GM12872 (cell line): ENCODE measurements at regions not wholly inside any gene's neighbourhood (a gene's known extent, or its start where the extent isn't known, plus 50 kb on each side); places are given as distances from the start of the nearest gene placed in this dataset.

Source experiments
- CTCF ChIP-seq: IDR thresholded peaks from 3 replicates; pipeline ENCODE4 v1.5.1; 2011; ENCODE audit warnings: low read depth, mild to moderate bottlenecking, low read length, moderate library complexity; ENCODE audit not compliant: insufficient read depth

- no peak for TF ChIP-seq CTCF
Measured at GRCh38 chr9:75197561-75197960, 109.2 kb downstream of the OSTF1 start.

DNA sequence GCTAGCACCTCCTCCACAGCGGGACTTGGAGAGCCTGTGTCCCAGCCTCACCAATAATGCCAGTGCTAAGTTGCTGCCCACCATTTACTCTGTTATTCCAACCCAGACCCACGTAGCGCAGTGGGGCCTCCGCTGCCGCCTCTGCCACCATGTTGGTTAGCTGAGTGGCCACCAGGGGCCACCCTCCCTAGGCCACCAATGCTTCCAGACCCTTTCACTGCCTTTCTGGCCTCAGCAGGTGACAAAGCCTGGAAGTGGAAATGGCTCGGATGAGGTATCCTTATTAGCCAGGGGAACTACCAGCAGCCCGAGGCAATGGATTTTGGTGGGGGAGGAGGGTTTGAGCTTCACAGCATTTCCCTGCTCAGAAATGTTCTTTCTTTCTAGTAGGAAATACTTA, 110.1 kb downstream of the OSTF1 start:
- peak; percentile 24; the same call in 2 of the 3 replicates for TF ChIP-seq CTCF

DNA sequence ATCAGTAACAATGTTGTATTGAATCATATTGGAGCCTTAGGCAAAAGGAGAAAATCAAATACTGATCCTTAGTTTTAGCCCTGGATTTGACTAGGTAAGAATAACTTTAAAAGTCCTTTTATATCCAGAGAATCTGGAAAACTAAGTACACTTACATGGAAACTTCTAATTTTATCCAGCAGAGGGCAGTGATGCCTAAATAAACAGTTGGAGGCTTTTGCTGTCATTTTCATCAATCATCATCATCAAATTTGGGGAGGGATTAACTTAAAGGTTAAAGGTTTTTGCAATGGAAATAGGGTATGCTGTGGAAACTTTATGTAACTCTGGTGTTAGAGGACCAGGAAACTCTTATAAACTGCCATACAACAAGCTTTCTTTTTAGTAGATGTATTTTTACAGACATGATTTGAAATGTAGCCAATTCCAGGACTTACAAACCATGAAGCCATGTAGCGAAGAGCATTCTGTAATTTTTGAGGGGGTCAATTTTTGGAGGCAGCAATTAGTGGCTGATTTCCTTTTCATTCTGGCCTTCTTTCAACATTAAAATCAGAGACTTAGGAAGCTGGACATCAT, 112.7 kb downstream of the OSTF1 start:
- peak; percentile 52; the same call in 2 of the 3 replicates for TF ChIP-seq CTCF

DNA sequence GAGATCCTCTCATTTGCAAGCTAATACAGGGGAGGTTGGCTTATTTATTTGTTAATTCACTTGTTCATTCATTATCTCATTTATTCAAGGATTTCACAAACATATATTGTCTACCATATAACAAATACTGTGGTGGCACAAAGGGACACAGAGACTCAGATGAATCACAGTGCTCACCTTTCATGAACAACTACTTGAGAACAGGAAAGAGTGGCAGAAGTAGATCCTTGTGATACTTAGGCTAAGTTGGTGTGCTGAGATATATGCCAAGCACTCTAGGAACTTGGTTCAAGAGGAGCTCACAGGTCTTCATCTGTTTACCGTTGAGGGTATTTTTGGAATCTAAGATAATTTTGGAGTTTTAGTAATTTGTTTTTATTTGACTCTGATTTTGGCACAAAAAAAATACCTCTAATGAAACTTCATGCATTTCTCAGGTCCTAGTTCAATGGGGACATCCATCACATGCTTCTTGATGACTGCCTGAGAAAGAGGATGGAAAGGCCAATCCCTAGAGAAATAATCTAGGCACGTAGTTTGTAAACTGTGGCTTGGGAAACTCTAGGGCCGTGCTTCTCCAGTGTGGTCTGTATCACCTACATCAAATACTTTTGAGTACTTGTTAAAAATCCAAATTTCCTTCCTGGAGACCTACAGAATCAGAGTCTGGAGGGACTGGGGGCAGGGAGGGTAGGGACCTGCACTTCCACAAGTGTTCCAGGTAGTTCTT, 113.3 kb downstream of the OSTF1 start:
- no peak for TF ChIP-seq CTCF

GRCh38 chr9:75210215-75210614, 121.9 kb downstream of the OSTF1 start:
- TF ChIP-seq CTCF, result no peak

DNA sequence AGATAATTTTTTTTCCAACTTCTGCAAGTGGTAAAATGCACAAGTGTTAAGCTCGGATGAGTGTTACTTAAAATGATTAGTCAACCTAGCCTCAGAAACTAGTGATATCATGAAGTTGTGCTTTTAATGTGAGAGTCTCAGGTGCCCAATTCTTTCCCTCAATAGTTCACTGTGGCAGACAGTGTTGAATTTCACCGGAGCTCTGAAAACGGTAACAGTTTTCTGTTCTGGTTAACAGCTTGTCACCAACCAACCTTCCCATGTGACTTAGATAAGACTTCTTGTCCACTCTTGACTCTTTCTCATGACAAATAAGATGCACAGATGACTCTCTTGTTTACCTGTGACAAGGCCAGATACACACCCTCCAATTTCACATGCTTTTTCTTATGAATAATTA, 125.5 kb downstream of the OSTF1 start:
- TF ChIP-seq CTCF, result no peak

- TF ChIP-seq CTCF, result no peak
Measured at GRCh38 chr9:75226403-75227139, 138.3 kb downstream of the OSTF1 start.
